Body of pancreas (tissue), 4 donors: ENCODE measurements at regions not wholly inside any gene's neighbourhood (a gene's known extent, or its start where the extent isn't known, plus 50 kb on each side); places are given as distances from the start of the nearest gene placed in this dataset.

Experiments
- POLR2A ChIP-seq, 3 donors: fragments of 450-650 bp; IDR thresholded peaks; one replicate each; pipeline ENCODE4 v1.6.1; 2016; ENCODE audit warnings: antibody characterized with exemption in 3 of 3, mild to moderate bottlenecking in 2 of 3
- TF ChIP-seq, protein P1 (sequence below), 7 experiments: fragments of 450-650 bp in 4 of 7; fragments of 200-600 bp in 3 of 7; sonication (generic) in 3 of 7; IDR thresholded peaks; one replicate each; pipeline ENCODE4 v1.5.1; 2016 to 2019; ENCODE audit warnings: antibody characterized with exemption in 7 of 7

DNA sequence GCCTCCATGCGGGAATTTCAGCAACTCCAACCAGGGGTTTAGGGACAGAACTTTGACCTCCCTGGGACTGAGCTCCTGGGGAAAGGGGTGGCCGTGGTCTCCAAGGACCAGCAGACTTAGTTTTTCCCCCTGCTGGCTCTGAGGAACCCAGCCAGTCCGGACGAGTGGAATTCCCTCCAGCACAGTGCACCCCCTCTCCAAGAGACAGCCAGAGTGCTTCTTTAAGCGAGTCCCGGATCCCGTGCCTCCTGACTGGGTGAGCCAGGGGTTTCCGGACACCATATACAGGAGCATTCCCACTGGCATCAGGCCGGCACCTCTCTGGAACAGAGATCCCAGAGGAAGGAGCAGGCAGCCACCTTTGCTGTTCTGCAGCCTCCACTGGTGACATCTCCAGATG lies 459.5 kb downstream of the OCA2 start:
- TF ChIP-seq, protein P1, sequence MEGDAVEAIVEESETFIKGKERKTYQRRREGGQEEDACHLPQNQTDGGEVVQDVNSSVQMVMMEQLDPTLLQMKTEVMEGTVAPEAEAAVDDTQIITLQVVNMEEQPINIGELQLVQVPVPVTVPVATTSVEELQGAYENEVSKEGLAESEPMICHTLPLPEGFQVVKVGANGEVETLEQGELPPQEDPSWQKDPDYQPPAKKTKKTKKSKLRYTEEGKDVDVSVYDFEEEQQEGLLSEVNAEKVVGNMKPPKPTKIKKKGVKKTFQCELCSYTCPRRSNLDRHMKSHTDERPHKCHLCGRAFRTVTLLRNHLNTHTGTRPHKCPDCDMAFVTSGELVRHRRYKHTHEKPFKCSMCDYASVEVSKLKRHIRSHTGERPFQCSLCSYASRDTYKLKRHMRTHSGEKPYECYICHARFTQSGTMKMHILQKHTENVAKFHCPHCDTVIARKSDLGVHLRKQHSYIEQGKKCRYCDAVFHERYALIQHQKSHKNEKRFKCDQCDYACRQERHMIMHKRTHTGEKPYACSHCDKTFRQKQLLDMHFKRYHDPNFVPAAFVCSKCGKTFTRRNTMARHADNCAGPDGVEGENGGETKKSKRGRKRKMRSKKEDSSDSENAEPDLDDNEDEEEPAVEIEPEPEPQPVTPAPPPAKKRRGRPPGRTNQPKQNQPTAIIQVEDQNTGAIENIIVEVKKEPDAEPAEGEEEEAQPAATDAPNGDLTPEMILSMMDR (IDR thresholded peaks at IDR 0.05), result no peak
- TF ChIP-seq POLR2A (IDR thresholded peaks at IDR 0.05), result no peak
